ENCODE measurements at regions not wholly inside any gene's neighbourhood (a gene's known extent, or its start where the extent isn't known, plus 50 kb on each side); places are given as distances from the start of the nearest gene placed in this dataset.

DNA sequence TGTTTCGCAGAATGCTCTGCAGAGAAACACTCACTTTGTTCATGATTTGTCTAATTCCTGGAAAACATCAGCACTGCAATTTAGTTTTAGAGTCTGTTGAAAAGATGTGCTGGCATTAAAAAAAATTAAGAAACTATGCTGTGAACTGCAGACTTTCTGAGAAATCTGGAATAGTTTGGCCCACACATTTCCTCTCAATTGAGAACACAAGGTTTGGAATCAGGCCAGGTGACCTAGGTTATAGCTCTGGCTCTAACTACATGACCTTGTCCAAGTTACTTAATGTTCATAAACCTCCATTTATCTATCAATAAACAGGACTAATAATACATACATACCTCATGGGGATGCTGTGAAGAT is 61.4 kb upstream of the ENPEP start:
- TF ChIP-seq EZH2 (IDR thresholded peaks at IDR 0.05; ENCODE audit: borderline replicate concordance, insufficient read depth, low read length, poor library complexity, severe bottlenecking) (no peak), RAD21 (conservative IDR thresholded peaks at IDR 0.05) (no peak), TAF1 (IDR thresholded peaks at IDR 0.05; ENCODE audit: low read depth) (no peak), POLR2AphosphoS5 (IDR thresholded peaks at IDR 0.05) (no peak)
- TF ChIP-seq, protein P1, sequence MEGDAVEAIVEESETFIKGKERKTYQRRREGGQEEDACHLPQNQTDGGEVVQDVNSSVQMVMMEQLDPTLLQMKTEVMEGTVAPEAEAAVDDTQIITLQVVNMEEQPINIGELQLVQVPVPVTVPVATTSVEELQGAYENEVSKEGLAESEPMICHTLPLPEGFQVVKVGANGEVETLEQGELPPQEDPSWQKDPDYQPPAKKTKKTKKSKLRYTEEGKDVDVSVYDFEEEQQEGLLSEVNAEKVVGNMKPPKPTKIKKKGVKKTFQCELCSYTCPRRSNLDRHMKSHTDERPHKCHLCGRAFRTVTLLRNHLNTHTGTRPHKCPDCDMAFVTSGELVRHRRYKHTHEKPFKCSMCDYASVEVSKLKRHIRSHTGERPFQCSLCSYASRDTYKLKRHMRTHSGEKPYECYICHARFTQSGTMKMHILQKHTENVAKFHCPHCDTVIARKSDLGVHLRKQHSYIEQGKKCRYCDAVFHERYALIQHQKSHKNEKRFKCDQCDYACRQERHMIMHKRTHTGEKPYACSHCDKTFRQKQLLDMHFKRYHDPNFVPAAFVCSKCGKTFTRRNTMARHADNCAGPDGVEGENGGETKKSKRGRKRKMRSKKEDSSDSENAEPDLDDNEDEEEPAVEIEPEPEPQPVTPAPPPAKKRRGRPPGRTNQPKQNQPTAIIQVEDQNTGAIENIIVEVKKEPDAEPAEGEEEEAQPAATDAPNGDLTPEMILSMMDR (IDR thresholded peaks at IDR 0.05; ENCODE audit: poor library complexity, severe bottlenecking) = no peak
- TF ChIP-seq, protein P2, sequence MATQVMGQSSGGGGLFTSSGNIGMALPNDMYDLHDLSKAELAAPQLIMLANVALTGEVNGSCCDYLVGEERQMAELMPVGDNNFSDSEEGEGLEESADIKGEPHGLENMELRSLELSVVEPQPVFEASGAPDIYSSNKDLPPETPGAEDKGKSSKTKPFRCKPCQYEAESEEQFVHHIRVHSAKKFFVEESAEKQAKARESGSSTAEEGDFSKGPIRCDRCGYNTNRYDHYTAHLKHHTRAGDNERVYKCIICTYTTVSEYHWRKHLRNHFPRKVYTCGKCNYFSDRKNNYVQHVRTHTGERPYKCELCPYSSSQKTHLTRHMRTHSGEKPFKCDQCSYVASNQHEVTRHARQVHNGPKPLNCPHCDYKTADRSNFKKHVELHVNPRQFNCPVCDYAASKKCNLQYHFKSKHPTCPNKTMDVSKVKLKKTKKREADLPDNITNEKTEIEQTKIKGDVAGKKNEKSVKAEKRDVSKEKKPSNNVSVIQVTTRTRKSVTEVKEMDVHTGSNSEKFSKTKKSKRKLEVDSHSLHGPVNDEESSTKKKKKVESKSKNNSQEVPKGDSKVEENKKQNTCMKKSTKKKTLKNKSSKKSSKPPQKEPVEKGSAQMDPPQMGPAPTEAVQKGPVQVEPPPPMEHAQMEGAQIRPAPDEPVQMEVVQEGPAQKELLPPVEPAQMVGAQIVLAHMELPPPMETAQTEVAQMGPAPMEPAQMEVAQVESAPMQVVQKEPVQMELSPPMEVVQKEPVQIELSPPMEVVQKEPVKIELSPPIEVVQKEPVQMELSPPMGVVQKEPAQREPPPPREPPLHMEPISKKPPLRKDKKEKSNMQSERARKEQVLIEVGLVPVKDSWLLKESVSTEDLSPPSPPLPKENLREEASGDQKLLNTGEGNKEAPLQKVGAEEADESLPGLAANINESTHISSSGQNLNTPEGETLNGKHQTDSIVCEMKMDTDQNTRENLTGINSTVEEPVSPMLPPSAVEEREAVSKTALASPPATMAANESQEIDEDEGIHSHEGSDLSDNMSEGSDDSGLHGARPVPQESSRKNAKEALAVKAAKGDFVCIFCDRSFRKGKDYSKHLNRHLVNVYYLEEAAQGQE (IDR thresholded peaks at IDR 0.05; ENCODE audit: borderline replicate concordance) = no peak

Measured in neural cell (in vitro differentiated cells).